H1 (cell line): ENCODE measurements at regions not wholly inside any gene's neighbourhood (a gene's known extent, or its start where the extent isn't known, plus 50 kb on each side); places are given as distances from the start of the nearest gene placed in this dataset.

Experiments used
- BCL11A ChIP-seq, 2 experiments: IDR thresholded peaks; one replicate each; pipeline ENCODE4 v1.6.1; 2011; ENCODE audit warnings: low read depth in 2 of 2, low read length in 2 of 2, mild to moderate bottlenecking in 2 of 2
- BRCA1 ChIP-seq: IDR thresholded peaks from 2 replicates; pipeline ENCODE4 v1.6.1; 2012; ENCODE audit warnings: low read depth, low read length, improper control_type of control experiment
- CHD1 ChIP-seq: IDR thresholded peaks from 2 replicates; pipeline ENCODE4 v1.6.1; 2012; ENCODE audit warnings: low read depth, low read length, improper control_type of control experiment
- CREB1 ChIP-seq: IDR thresholded peaks from 2 replicates; pipeline ENCODE4 v1.6.1; 2012; ENCODE audit warnings: inconsistent platforms
- EP300 ChIP-seq, 2 experiments: IDR thresholded peaks; 1 replicate in 1 of 2; 2 replicates in 1 of 2; pipeline ENCODE4 v1.6.1; 2011 to 2012; ENCODE audit warnings: low read depth in 2 of 2, low read length in 2 of 2, mild to moderate bottlenecking in 2 of 2, borderline replicate concordance in 1 of 2, inconsistent platforms in 1 of 2, moderate library complexity in 1 of 2
- EZH2 ChIP-seq: fragments of 200-600 bp; sonication (generic); IDR thresholded peaks from 2 replicates; pipeline ENCODE4 v1.7.1; 2012; ENCODE audit warnings: low read depth, mild to moderate bottlenecking, moderate library complexity, low read length, inconsistent platforms; ENCODE audit not compliant: severe bottlenecking
- HDAC6 ChIP-seq: IDR thresholded peaks from one replicate; pipeline ENCODE4 v1.7.1; 2012; ENCODE audit warnings: low read depth, mild to moderate bottlenecking, inconsistent platforms, low read length, moderate library complexity
- KDM1A ChIP-seq: fragments of 200-600, 300-600 bp; sonication (generic); IDR thresholded peaks from 2 replicates; pipeline ENCODE4 v1.7.1; 2016; ENCODE audit warnings: mild to moderate bottlenecking, low read length, borderline replicate concordance
- POLR2A ChIP-seq, 2 experiments: IDR thresholded peaks; 1 replicate in 1 of 2; 2 replicates in 1 of 2; pipeline ENCODE4 v1.6.1; 2011; ENCODE audit warnings: low read depth in 2 of 2, low read length in 2 of 2, mild to moderate bottlenecking in 2 of 2; ENCODE audit errors: control extremely low read depth in 1 of 2
- TEAD4 ChIP-seq: IDR thresholded peaks from 2 replicates; pipeline ENCODE4 v1.6.1; 2012; ENCODE audit warnings: low read depth, low read length, inconsistent platforms, mixed read lengths
- YY1 ChIP-seq: IDR thresholded peaks from 2 replicates; pipeline ENCODE4 v1.6.1; 2011; ENCODE audit warnings: low read depth, mild to moderate bottlenecking, low read length
- TF ChIP-seq, protein P1 (sequence below), 3 experiments: IDR thresholded peaks; 1 replicate in 2 of 3; 2 replicates in 1 of 3; pipeline versions ENCODE4 v1.5.1 to v1.6.1; 2011; ENCODE audit warnings: low read length in 3 of 3, mild to moderate bottlenecking in 3 of 3, inconsistent platforms in 2 of 3, low read depth in 1 of 3, moderate library complexity in 1 of 3; ENCODE audit not compliant: insufficient read depth in 1 of 3; ENCODE audit errors: control extremely low read depth in 1 of 3
- TF ChIP-seq, protein P2 (sequence below): IDR thresholded peaks from 2 replicates; pipeline ENCODE4 v1.6.1; 2011; ENCODE audit warnings: low read length, improper control_type of control experiment

DNA sequence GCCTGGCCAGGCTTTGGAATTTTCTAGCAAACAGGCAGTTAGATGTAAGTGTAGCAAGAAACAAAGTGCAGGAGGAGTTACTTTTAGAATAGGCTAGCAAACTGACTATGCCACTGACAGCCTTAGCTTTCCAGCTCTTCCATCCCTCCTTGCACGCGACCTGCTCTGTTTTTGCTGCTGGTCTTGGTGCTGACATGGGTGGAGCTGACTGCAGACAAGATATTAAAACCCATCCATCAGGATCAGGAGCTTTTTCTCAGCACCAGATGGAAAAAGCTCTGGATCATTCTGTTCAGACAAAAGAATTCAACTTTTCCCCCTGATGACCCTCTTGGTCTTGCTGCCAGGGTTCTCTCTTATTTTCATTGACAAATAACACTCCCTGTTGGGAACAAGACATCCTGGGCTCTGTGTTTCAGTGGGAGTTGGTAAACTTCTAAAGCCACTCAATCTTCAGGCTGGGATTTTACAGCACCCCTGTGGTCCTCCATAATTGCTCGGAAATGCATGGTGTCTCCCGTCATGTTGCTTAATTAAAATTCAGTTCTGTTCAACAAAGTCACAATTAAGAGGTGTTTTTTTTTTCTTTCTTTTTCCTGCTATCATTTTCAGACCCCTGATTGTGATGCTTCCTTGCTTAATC is 240.0 kb upstream of the LARGE1 start:
- TF ChIP-seq YY1 = no peak
- TF ChIP-seq, protein P1, sequence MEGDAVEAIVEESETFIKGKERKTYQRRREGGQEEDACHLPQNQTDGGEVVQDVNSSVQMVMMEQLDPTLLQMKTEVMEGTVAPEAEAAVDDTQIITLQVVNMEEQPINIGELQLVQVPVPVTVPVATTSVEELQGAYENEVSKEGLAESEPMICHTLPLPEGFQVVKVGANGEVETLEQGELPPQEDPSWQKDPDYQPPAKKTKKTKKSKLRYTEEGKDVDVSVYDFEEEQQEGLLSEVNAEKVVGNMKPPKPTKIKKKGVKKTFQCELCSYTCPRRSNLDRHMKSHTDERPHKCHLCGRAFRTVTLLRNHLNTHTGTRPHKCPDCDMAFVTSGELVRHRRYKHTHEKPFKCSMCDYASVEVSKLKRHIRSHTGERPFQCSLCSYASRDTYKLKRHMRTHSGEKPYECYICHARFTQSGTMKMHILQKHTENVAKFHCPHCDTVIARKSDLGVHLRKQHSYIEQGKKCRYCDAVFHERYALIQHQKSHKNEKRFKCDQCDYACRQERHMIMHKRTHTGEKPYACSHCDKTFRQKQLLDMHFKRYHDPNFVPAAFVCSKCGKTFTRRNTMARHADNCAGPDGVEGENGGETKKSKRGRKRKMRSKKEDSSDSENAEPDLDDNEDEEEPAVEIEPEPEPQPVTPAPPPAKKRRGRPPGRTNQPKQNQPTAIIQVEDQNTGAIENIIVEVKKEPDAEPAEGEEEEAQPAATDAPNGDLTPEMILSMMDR (IDR thresholded peaks at IDR 0.05; ENCODE audit: control extremely low read depth in 1 of 3, insufficient read depth in 1 of 3, low read depth in 1 of 3, low read length in 3 of 3) = no peak
- no peak for TF ChIP-seq KDM1A
- no peak for TF ChIP-seq EP300 (IDR thresholded peaks at IDR 0.05; ENCODE audit: borderline replicate concordance in 1 of 2, low read depth in 2 of 2, low read length in 2 of 2)
- no peak for TF ChIP-seq EZH2
- TF ChIP-seq HDAC6 = no peak
- no peak for TF ChIP-seq TEAD4
- no peak for TF ChIP-seq BCL11A (IDR thresholded peaks at IDR 0.05; ENCODE audit: low read depth in 2 of 2, low read length in 2 of 2)
- TF ChIP-seq, protein P2, sequence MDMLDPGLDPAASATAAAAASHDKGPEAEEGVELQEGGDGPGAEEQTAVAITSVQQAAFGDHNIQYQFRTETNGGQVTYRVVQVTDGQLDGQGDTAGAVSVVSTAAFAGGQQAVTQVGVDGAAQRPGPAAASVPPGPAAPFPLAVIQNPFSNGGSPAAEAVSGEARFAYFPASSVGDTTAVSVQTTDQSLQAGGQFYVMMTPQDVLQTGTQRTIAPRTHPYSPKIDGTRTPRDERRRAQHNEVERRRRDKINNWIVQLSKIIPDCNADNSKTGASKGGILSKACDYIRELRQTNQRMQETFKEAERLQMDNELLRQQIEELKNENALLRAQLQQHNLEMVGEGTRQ = no peak
- TF ChIP-seq BRCA1 = no peak
- TF ChIP-seq CREB1 = no peak
- TF ChIP-seq POLR2A (IDR thresholded peaks at IDR 0.05; ENCODE audit: control extremely low read depth in 1 of 2, low read depth in 2 of 2, low read length in 2 of 2) = no peak
- no peak for TF ChIP-seq CHD1
